ENCODE measurements at regions not wholly inside any gene's neighbourhood (a gene's known extent, or its start where the extent isn't known, plus 50 kb on each side); places are given as distances from the start of the nearest gene placed in this dataset.
"Not testable (repeated sequence)": the region's sequence is repeated elsewhere in the genome, so short reads cannot be mapped to it uniquely, and the experiment has no call there.

DNA sequence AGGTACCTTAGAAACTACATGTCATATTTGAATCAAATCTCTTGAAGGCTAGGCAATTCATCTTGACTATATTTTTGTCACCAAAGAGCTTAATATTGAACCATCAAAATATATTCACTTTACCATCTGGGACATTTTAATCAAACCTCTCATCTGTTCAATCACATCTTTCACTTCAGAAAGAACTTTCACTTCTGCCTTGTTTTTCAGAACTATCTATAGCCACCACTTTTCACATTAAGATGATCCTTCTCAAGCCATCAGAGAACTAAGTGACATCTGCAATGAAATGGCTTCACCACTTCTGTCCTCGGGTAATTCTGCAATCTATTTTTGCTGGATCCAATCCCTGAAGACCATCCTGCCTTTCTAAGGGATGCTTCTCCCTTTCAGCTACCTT is 57.8 kb downstream of the OR2B2 start:
- Mint-ChIP-seq H3K27me3 (ENCODE audit: low read depth) (no peaks in the 10 kb centered on the region), H3K4me3 (no peak overlapping the region), H3K4me1 (no peaks in the 10 kb centered on the region), H3K36me3 (ENCODE audit: low read depth) (no peaks in the 10 kb centered on the region), H3K9me3 (no peaks in the 10 kb centered on the region), H3K27ac (no peak overlapping the region)
- TF ChIP-seq, protein P1, sequence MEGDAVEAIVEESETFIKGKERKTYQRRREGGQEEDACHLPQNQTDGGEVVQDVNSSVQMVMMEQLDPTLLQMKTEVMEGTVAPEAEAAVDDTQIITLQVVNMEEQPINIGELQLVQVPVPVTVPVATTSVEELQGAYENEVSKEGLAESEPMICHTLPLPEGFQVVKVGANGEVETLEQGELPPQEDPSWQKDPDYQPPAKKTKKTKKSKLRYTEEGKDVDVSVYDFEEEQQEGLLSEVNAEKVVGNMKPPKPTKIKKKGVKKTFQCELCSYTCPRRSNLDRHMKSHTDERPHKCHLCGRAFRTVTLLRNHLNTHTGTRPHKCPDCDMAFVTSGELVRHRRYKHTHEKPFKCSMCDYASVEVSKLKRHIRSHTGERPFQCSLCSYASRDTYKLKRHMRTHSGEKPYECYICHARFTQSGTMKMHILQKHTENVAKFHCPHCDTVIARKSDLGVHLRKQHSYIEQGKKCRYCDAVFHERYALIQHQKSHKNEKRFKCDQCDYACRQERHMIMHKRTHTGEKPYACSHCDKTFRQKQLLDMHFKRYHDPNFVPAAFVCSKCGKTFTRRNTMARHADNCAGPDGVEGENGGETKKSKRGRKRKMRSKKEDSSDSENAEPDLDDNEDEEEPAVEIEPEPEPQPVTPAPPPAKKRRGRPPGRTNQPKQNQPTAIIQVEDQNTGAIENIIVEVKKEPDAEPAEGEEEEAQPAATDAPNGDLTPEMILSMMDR (IDR thresholded peaks at IDR 0.05; ENCODE audit: unreplicated experiment in 3 of 3) = no peak

DNA sequence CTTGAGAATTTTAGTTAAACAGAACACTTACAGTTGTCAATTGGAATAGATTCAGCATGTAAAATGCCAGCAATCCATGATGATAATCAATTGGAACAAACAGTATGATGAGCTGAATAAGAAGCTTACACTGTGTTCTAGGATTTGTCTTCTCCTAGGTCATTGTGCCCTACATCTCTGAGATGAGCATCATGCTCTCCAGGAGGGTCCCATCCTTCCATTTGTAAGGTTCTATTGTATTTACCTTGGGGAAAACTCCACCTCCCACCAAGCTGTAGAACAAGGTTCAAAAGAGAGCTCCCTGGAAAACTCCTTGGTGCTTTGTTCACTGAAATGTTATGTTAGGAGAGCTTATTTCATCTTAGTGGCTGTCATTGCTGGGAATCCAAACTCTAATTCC is 60.8 kb downstream of the OR2B2 start:
- H3K27me3 Mint-ChIP-seq (ENCODE audit: low read depth) = no peaks in the 10 kb centered on the region
- H3K4me1 Mint-ChIP-seq = no peaks in the 10 kb centered on the region
- no peaks in the 10 kb centered on the region for H3K9me3 Mint-ChIP-seq
- no peaks in the 10 kb centered on the region for H3K36me3 Mint-ChIP-seq (ENCODE audit: low read depth)
- TF ChIP-seq, protein P1 (IDR thresholded peaks at IDR 0.05; ENCODE audit: unreplicated experiment in 3 of 3) = no peak
- H3K4me3 Mint-ChIP-seq = no peak overlapping the region
- no peak overlapping the region for H3K27ac Mint-ChIP-seq

DNA sequence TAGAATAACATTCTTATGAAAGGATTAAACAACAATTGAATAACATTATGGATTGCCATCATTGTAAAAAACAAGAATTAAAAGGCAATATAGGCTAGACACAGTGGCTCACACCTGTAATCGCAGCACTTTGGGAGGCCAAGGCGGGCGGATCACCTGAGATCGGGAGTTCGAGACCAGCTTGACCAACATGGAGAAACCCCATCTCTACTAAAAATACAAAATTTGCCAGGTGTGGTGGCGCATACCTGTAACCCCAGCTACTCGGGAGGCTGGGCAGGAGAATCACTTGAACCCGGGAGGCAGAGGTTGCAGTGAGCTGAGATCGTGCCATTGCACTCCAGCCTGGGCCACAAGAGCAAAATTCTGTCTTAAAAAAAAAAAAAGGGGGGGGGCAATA is 63.2 kb downstream of the OR2B2 start:
- H3K27ac Mint-ChIP-seq; H3K27me3 Mint-ChIP-seq (ENCODE audit: low read depth); H3K9me3 Mint-ChIP-seq; H3K4me3 Mint-ChIP-seq; H3K36me3 Mint-ChIP-seq (ENCODE audit: low read depth); H3K4me1 Mint-ChIP-seq: not testable (repeated sequence)

DNA sequence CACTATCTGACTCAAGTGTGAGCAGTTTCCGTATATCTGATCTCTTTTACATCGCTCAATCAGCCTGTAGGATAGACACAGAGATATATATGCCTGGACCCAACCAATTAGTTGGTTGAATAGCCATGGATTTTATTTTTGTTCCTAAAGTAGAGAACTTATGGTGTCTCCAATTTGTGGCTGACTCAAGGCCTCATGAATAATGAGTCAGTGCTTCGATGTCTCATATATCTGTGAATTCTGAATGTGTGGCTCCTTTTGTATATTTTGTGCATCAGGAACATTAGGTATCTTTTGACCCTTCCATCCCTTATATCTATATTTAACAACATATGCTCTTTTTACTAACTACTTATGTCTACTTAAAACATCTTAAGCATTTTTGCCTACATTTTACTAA is 64.5 kb downstream of the OR2B2 start:
- no peaks in the 10 kb centered on the region for H3K36me3 Mint-ChIP-seq (ENCODE audit: low read depth)
- H3K4me3 Mint-ChIP-seq = no peak overlapping the region
- TF ChIP-seq, protein P1 (IDR thresholded peaks at IDR 0.05; ENCODE audit: unreplicated experiment in 3 of 3) = no peak
- no peaks in the 10 kb centered on the region for H3K4me1 Mint-ChIP-seq
- H3K27ac Mint-ChIP-seq = no peak overlapping the region
- no peaks in the 10 kb centered on the region for H3K9me3 Mint-ChIP-seq
- H3K27me3 Mint-ChIP-seq (ENCODE audit: low read depth) = no peaks in the 10 kb centered on the region

DNA sequence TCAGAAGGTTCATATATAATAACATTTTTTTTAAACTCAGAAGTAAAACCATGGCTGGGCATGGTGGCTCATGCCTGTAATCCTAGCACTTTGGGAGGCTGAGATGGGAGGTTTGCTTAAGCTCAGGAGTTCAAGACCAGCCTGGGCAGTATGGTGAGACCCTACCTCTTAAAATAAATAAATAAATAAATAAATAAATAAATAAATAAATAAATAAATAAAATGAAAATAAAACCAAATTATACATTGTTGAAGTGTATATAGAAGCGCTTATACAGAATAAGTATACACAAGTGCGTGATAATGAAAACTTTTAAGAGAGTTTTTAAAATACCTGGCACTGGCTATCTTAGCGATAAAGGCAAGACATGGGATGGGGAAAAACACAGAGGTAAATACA is 71.6 kb downstream of the OR2B2 start:
- Mint-ChIP-seq H3K27me3 (ENCODE audit: low read depth) (no peaks in the 10 kb centered on the region), H3K36me3 (ENCODE audit: low read depth) (no peaks in the 10 kb centered on the region), H3K9me3 (no peaks in the 10 kb centered on the region), H3K27ac (no peak overlapping the region), H3K4me3 (no peak overlapping the region), H3K4me1 (peaks cover 14% of the 10 kb centered on the region)
- TF ChIP-seq, protein P1 (IDR thresholded peaks at IDR 0.05; ENCODE audit: unreplicated experiment in 3 of 3) = no peak

DNA sequence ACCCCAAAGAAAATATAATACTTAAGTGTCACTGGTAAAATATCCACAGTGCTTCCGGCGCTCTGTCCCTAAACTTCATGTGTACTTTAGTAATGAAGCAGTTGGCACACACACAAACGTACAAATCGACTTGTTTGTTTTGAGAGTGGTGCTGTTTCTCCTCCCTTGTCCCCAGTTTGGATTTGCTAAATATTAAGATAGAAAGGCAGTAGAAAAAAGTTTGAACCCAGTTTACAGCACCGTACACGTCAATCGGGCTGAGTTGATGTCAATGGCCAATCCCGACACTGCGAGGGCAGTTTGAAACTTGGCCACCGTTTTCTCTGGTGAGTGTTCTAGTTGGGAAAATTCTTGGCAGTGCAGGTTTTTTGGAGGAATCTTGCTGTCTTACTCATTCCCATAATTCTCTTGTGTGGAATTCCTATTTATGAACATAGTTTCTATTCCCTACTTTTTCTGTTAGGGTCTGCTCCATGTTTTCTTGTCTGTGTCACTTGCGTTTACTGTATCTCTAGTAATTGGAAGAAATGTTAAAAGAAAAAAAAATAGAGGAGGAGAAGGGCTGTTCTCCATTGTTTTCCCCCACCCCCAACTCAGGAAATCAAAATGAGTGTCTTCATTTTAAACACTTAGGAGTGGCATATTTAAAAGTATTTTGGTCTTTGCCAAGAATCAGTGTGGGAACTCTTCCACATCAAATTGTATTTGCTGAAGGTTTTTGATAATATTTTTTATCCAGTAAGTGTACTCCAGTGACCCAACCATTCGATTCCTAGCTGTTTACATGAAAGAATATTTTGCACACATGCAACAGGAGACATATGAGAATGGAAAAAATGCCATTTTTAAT is 72.3 kb downstream of the OR2B2 start:
- Mint-ChIP-seq H3K36me3 (ENCODE audit: low read depth) (peaks cover 4% of the 10 kb centered on the region), H3K4me1 (peaks cover 19% of the 10 kb centered on the region), H3K27ac (no peak overlapping the region), H3K4me3 (no peak overlapping the region), H3K9me3 (no peaks in the 10 kb centered on the region), H3K27me3 (ENCODE audit: low read depth) (no peaks in the 10 kb centered on the region)
- TF ChIP-seq, protein P1 (IDR thresholded peaks at IDR 0.05; ENCODE audit: unreplicated experiment in 3 of 3) = no peak
